ENCODE measurements at regions not wholly inside any gene's neighbourhood (a gene's known extent, or its start where the extent isn't known, plus 50 kb on each side); places are given as distances from the start of the nearest gene placed in this dataset.

GRCh38 chr9:1505489-1505888 lies 455.3 kb downstream of the DMRT2 start:
- TF ChIP-seq EZH2 (IDR thresholded peaks at IDR 0.05; ENCODE audit: low read length) (no peak), CTCF (optimal IDR thresholded peaks at IDR 0.05 in 1 of 3, IDR thresholded peaks at IDR 0.05 in 1 of 3, conservative IDR thresholded peaks at IDR 0.05 in 1 of 3; ENCODE audit: extremely low read depth in 1 of 3, insufficient read depth in 2 of 3, low read length in 3 of 3) (no peak)
